ENCODE measurements at regions not wholly inside any gene's neighbourhood (a gene's known extent, or its start where the extent isn't known, plus 50 kb on each side); places are given as distances from the start of the nearest gene placed in this dataset.

DNA sequence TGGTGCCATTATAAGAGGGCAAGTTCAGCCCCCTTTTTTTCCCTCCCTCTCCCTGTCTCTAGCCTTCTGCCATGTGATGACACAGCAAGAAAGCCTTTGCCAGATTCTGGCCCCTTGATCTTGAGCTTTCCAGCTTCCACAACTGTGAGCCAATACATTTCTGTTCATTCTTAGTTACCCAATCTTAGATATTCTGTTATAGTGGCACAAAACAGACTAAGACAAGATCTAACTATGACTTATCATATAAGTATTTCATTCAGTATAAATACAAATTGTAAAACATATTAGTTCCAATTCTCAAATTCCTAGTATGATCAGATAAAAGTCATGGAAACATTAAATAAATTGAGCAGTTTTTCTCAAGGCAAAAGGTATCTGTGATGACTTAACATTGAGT, 276.3 kb downstream of the COX7C start:
- no peak for ATAC-seq
- no peak overlapping the region for H3K4me3 Mint-ChIP-seq
- Histone ChIP-seq H3K36me3 (ENCODE audit: insufficient read depth) (no peaks in the 10 kb centered on the region), H3K27ac (ENCODE audit: low read depth) (no peak overlapping the region), H3F3A (replicated peaks; ENCODE audit: low read depth) (no peaks in the 10 kb centered on the region), H3K79me2 (replicated peaks; ENCODE audit: insufficient read depth) (no peaks in the 10 kb centered on the region), H3K4me3 (no peak overlapping the region), H3K4me2 (no peak overlapping the region), H3K27me3 (ENCODE audit: insufficient read depth) (no peaks in the 10 kb centered on the region), H2AFZ (no peak overlapping the region), H3K4me1 (ENCODE audit: insufficient read depth) (no peaks in the 10 kb centered on the region), H4K20me1 (replicated peaks; ENCODE audit: insufficient read depth) (no peaks in the 10 kb centered on the region), H3K9me2 (ENCODE audit: insufficient read depth) (no peaks in the 10 kb centered on the region)
- H3K27me3 Mint-ChIP-seq (ENCODE audit: insufficient read depth, low read depth, poor library complexity) = no peaks in the 10 kb centered on the region
- H3K4me1 Mint-ChIP-seq = no peaks in the 10 kb centered on the region
- no peak overlapping the region for H3K27ac Mint-ChIP-seq
- TF ChIP-seq EZH2phosphoT487 (IDR thresholded peaks at IDR 0.05; ENCODE audit: unreplicated experiment) = no peak
- no peak for TF ChIP-seq STAT1 (IDR thresholded peaks at IDR 0.05; ENCODE audit: unreplicated experiment)
- no peak for TF ChIP-seq ZNF331 (CRISPR knock-in tag; IDR thresholded peaks at IDR 0.05; ENCODE audit: low read depth)
- no peak for TF ChIP-seq CREB1 (CRISPR knock-in tag; IDR thresholded peaks at IDR 0.05; ENCODE audit: low read depth)
- no peak for TF ChIP-seq POLR2AphosphoS5 (IDR thresholded peaks at IDR 0.05; ENCODE audit: low read depth)
- TF ChIP-seq, protein P1, sequence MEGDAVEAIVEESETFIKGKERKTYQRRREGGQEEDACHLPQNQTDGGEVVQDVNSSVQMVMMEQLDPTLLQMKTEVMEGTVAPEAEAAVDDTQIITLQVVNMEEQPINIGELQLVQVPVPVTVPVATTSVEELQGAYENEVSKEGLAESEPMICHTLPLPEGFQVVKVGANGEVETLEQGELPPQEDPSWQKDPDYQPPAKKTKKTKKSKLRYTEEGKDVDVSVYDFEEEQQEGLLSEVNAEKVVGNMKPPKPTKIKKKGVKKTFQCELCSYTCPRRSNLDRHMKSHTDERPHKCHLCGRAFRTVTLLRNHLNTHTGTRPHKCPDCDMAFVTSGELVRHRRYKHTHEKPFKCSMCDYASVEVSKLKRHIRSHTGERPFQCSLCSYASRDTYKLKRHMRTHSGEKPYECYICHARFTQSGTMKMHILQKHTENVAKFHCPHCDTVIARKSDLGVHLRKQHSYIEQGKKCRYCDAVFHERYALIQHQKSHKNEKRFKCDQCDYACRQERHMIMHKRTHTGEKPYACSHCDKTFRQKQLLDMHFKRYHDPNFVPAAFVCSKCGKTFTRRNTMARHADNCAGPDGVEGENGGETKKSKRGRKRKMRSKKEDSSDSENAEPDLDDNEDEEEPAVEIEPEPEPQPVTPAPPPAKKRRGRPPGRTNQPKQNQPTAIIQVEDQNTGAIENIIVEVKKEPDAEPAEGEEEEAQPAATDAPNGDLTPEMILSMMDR (conservative IDR thresholded peaks at IDR 0.05; ENCODE audit: low read depth in 2 of 2) = no peak
- TF ChIP-seq NANOG (IDR thresholded peaks at IDR 0.05; ENCODE audit: borderline replicate concordance) = no peak
- no peak for TF ChIP-seq EZH2 (IDR thresholded peaks at IDR 0.05; ENCODE audit: low read depth, unreplicated experiment)
- no peak for TF ChIP-seq JUNB (IDR thresholded peaks at IDR 0.05; ENCODE audit: unreplicated experiment)
- H3K36me3 Mint-ChIP-seq (ENCODE audit: low read depth) = no peaks in the 10 kb centered on the region
- H3K9me3 Mint-ChIP-seq = no peaks in the 10 kb centered on the region
- no peak for DNase-seq (ENCODE audit: low spot score)

DNA sequence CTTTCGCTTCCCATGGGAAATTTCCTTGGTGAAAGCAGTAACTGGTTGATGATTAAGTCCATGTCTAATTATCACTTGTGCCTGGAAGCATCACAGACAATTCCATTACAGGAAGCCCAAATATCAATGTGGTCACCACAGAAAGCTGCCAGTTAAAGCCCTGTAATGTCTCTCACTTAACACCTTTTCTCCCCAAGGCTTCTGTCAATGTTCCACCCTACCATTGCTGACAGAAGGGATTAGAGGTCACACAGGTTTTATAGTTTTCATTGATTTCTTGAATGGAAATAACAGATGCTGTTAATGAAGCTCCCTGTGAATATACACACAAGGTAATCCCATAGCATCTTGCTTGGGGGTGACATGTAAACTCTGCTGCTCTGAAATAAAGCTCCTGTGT, 279.2 kb downstream of the COX7C start:
- no peak overlapping the region for H3K27ac ChIP-seq (ENCODE audit: low read depth)
- H3K27me3 Mint-ChIP-seq (ENCODE audit: insufficient read depth, low read depth, poor library complexity) = no peaks in the 10 kb centered on the region
- H3K9me3 Mint-ChIP-seq = no peaks in the 10 kb centered on the region
- no peaks in the 10 kb centered on the region for H3K9me2 ChIP-seq (ENCODE audit: insufficient read depth)
- H3K27me3 ChIP-seq (ENCODE audit: insufficient read depth) = no peaks in the 10 kb centered on the region
- no peaks in the 10 kb centered on the region for H3K79me2 ChIP-seq (replicated peaks; ENCODE audit: insufficient read depth)
- no peaks in the 10 kb centered on the region for H3K36me3 Mint-ChIP-seq (ENCODE audit: low read depth)
- H4K20me1 ChIP-seq (replicated peaks; ENCODE audit: insufficient read depth) = no peaks in the 10 kb centered on the region
- no peak overlapping the region for H3K27ac Mint-ChIP-seq
- no peaks in the 10 kb centered on the region for H3K36me3 ChIP-seq (ENCODE audit: insufficient read depth)
- H3K4me2 ChIP-seq = no peak overlapping the region
- DNase-seq (ENCODE audit: low spot score) = no peak
- no peak overlapping the region for H2AFZ ChIP-seq
- H3K4me3 Mint-ChIP-seq = no peak overlapping the region
- H3K4me1 ChIP-seq (ENCODE audit: insufficient read depth) = no peaks in the 10 kb centered on the region
- no peak overlapping the region for H3K4me3 ChIP-seq
- H3F3A ChIP-seq (replicated peaks; ENCODE audit: low read depth) = no peaks in the 10 kb centered on the region
- H3K4me1 Mint-ChIP-seq = no peaks in the 10 kb centered on the region
- ATAC-seq = no peak
- TF ChIP-seq JUNB (IDR thresholded peaks at IDR 0.05; ENCODE audit: unreplicated experiment) = no peak
- TF ChIP-seq, protein P1 (conservative IDR thresholded peaks at IDR 0.05; ENCODE audit: low read depth in 2 of 2) = no peak
- TF ChIP-seq ZNF331 (CRISPR knock-in tag; IDR thresholded peaks at IDR 0.05; ENCODE audit: low read depth) = no peak
- TF ChIP-seq, protein P2, sequence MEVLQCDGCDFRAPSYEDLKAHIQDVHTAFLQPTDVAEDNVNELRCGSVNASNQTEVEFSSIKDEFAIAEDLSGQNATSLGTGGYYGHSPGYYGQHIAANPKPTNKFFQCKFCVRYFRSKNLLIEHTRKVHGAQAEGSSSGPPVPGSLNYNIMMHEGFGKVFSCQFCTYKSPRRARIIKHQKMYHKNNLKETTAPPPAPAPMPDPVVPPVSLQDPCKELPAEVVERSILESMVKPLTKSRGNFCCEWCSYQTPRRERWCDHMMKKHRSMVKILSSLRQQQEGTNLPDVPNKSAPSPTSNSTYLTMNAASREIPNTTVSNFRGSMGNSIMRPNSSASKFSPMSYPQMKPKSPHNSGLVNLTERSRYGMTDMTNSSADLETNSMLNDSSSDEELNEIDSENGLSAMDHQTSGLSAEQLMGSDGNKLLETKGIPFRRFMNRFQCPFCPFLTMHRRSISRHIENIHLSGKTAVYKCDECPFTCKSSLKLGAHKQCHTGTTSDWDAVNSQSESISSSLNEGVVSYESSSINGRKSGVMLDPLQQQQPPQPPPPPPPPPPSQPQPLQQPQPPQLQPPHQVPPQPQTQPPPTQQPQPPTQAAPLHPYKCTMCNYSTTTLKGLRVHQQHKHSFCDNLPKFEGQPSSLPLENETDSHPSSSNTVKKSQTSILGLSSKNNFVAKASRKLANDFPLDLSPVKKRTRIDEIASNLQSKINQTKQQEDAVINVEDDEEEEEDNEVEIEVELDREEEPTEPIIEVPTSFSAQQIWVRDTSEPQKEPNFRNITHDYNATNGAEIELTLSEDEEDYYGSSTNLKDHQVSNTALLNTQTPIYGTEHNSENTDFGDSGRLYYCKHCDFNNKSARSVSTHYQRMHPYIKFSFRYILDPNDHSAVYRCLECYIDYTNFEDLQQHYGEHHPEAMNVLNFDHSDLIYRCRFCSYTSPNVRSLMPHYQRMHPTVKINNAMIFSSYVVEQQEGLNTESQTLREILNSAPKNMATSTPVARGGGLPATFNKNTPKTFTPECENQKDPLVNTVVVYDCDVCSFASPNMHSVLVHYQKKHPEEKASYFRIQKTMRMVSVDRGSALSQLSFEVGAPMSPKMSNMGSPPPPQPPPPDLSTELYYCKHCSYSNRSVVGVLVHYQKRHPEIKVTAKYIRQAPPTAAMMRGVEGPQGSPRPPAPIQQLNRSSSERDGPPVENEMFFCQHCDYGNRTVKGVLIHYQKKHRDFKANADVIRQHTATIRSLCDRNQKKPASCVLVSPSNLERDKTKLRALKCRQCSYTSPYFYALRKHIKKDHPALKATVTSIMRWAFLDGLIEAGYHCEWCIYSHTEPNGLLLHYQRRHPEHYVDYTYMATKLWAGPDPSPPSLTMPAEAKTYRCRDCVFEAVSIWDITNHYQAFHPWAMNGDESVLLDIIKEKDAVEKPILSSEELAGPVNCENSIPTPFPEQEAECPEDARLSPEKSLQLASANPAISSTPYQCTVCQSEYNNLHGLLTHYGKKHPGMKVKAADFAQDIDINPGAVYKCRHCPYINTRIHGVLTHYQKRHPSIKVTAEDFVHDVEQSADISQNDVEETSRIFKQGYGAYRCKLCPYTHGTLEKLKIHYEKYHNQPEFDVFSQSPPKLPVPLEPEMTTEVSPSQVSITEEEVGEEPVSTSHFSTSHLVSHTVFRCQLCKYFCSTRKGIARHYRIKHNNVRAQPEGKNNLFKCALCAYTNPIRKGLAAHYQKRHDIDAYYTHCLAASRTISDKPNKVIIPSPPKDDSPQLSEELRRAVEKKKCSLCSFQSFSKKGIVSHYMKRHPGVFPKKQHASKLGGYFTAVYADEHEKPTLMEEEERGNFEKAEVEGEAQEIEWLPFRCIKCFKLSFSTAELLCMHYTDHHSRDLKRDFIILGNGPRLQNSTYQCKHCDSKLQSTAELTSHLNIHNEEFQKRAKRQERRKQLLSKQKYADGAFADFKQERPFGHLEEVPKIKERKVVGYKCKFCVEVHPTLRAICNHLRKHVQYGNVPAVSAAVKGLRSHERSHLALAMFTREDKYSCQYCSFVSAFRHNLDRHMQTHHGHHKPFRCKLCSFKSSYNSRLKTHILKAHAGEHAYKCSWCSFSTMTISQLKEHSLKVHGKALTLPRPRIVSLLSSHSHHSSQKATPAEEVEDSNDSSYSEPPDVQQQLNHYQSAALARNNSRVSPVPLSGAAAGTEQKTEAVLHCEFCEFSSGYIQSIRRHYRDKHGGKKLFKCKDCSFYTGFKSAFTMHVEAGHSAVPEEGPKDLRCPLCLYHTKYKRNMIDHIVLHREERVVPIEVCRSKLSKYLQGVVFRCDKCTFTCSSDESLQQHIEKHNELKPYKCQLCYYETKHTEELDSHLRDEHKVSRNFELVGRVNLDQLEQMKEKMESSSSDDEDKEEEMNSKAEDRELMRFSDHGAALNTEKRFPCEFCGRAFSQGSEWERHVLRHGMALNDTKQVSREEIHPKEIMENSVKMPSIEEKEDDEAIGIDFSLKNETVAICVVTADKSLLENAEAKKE (CRISPR knock-in tag; IDR thresholded peaks at IDR 0.05) = no peak
- TF ChIP-seq POLR2AphosphoS5 (IDR thresholded peaks at IDR 0.05; ENCODE audit: low read depth) = no peak
- TF ChIP-seq ZNF114 (CRISPR knock-in tag; IDR thresholded peaks at IDR 0.05) = no peak
- TF ChIP-seq CREB1 (CRISPR knock-in tag; IDR thresholded peaks at IDR 0.05; ENCODE audit: low read depth) = no peak
- no peak for TF ChIP-seq EZH2 (IDR thresholded peaks at IDR 0.05; ENCODE audit: low read depth, unreplicated experiment)
- TF ChIP-seq STAT1 (IDR thresholded peaks at IDR 0.05; ENCODE audit: unreplicated experiment) = no peak
- no peak for TF ChIP-seq EZH2phosphoT487 (IDR thresholded peaks at IDR 0.05; ENCODE audit: unreplicated experiment)

Data from GM23338 (cell line).